ENCODE measurements at regions not wholly inside any gene's neighbourhood (a gene's known extent, or its start where the extent isn't known, plus 50 kb on each side); places are given as distances from the start of the nearest gene placed in this dataset.
"Not testable (repeated sequence)": the region's sequence is repeated elsewhere in the genome, so short reads cannot be mapped to it uniquely, and the experiment has no call there.

- H3K27me3 Mint-ChIP-seq (ENCODE audit: low read depth): peaks cover 86% of the 10 kb centered on the region
- no peaks in the 10 kb centered on the region for H3K4me1 Mint-ChIP-seq (ENCODE audit: low read depth)
- peaks cover 5% of the 10 kb centered on the region for H3K9me3 Mint-ChIP-seq
- DNase-seq: no peak
- no peak overlapping the region for H3K4me3 Mint-ChIP-seq
- peaks cover 5% of the 10 kb centered on the region for H3K36me3 Mint-ChIP-seq (ENCODE audit: low read depth)
- intact Hi-C loops (cut with micrococcal nuclease): no loop called here
- CTCF ChIA-PET: no interaction called here
- H3K27ac Mint-ChIP-seq: no peak overlapping the region
Observed at GRCh38 chr1:143652744-143653428, 318.9 kb downstream of the FAM72C start.

GRCh38 chr1:143652187-143652586 lies 319.6 kb downstream of the FAM72C start:
- H3K36me3 Mint-ChIP-seq (ENCODE audit: low read depth): peaks cover 7% of the 10 kb centered on the region
- H3K9me3 Mint-ChIP-seq: peaks cover 9% of the 10 kb centered on the region
- CTCF ChIA-PET: no interaction called here
- intact Hi-C loops (cut with micrococcal nuclease): no loop called here
- DNase-seq: no peak
- H3K27me3 Mint-ChIP-seq (ENCODE audit: low read depth): peaks cover 85% of the 10 kb centered on the region
- H3K27ac Mint-ChIP-seq: no peak overlapping the region
- no peak overlapping the region for H3K4me3 Mint-ChIP-seq
- H3K4me1 Mint-ChIP-seq (ENCODE audit: low read depth): no peaks in the 10 kb centered on the region

GRCh38 chr1:143651350-143651992 lies 320.3 kb downstream of the FAM72C start:
- Mint-ChIP-seq H3K4me1 (ENCODE audit: low read depth) (no peaks in the 10 kb centered on the region), H3K36me3 (ENCODE audit: low read depth) (peaks cover 7% of the 10 kb centered on the region), H3K27me3 (ENCODE audit: low read depth) (peaks cover 86% of the 10 kb centered on the region), H3K4me3 (no peak overlapping the region), H3K9me3 (peaks cover 11% of the 10 kb centered on the region), H3K27ac (no peak overlapping the region)
- DNase-seq: no peak
- intact Hi-C loops (cut with micrococcal nuclease): no loop called here
- CTCF ChIA-PET: no interaction called here

- intact Hi-C loops (cut with micrococcal nuclease); H3K9me3 Mint-ChIP-seq; H3K4me3 Mint-ChIP-seq; H3K27ac Mint-ChIP-seq; H3K4me1 Mint-ChIP-seq (ENCODE audit: low read depth); H3K36me3 Mint-ChIP-seq (ENCODE audit: low read depth); CTCF ChIA-PET; DNase-seq: not testable (repeated sequence)
- peaks cover 48% of the 10 kb centered on the region for H3K27me3 Mint-ChIP-seq (ENCODE audit: low read depth)
Observed at GRCh38 chr1:143644035-143644434, 327.8 kb downstream of the FAM72C start.

GRCh38 chr1:143643148-143643885 lies 328.5 kb downstream of the FAM72C start:
- Mint-ChIP-seq H3K27me3 (ENCODE audit: low read depth) (peaks cover 43% of the 10 kb centered on the region), H3K9me3 (peaks cover 6% of the 10 kb centered on the region), H3K27ac (no peak overlapping the region), H3K36me3 (ENCODE audit: low read depth) (peaks cover 1% of the 10 kb centered on the region), H3K4me1 (ENCODE audit: low read depth) (peaks cover 2% of the 10 kb centered on the region), H3K4me3 (no peak overlapping the region)
- intact Hi-C loops (cut with micrococcal nuclease): no loop called here
- no peak for DNase-seq
- CTCF ChIA-PET: no interaction called here

- Mint-ChIP-seq H3K27me3 (ENCODE audit: low read depth) (peaks cover 31% of the 10 kb centered on the region), H3K27ac (no peak overlapping the region), H3K4me3 (no peak overlapping the region), H3K36me3 (ENCODE audit: low read depth) (no peaks in the 10 kb centered on the region), H3K4me1 (ENCODE audit: low read depth) (no peaks in the 10 kb centered on the region), H3K9me3 (no peaks in the 10 kb centered on the region)
- no peak for DNase-seq
- CTCF ChIA-PET: no interaction called here
- intact Hi-C loops (cut with micrococcal nuclease): no loop called here
Observed at GRCh38 chr1:143625886-143626285, 345.9 kb downstream of the FAM72C start.

- Mint-ChIP-seq H3K27ac (no peak overlapping the region), H3K27me3 (ENCODE audit: low read depth) (peaks cover 6% of the 10 kb centered on the region), H3K4me1 (ENCODE audit: low read depth) (no peaks in the 10 kb centered on the region), H3K9me3 (no peaks in the 10 kb centered on the region), H3K36me3 (ENCODE audit: low read depth) (no peaks in the 10 kb centered on the region), H3K4me3 (no peak overlapping the region)
- CTCF ChIA-PET: no interaction called here
- DNase-seq: no peak
- intact Hi-C loops (cut with micrococcal nuclease): no loop called here
Observed at GRCh38 chr1:143619851-143620250, 351.9 kb downstream of the FAM72C start.

GRCh38 chr1:143611159-143611558 lies 360.6 kb downstream of the FAM72C start:
- intact Hi-C loops (cut with micrococcal nuclease): no loop called here
- CTCF ChIA-PET: interaction anchor here (1.2 kb wide), 1 partner anchor 11 kb away, joined by 3 read pairs; no protein-coding TSS in a partner anchor
- Mint-ChIP-seq H3K27ac (no peak overlapping the region), H3K9me3 (peaks cover 2% of the 10 kb centered on the region), H3K4me3 (no peak overlapping the region), H3K36me3 (ENCODE audit: low read depth) (no peaks in the 10 kb centered on the region), H3K27me3 (ENCODE audit: low read depth) (peaks cover 4% of the 10 kb centered on the region), H3K4me1 (ENCODE audit: low read depth) (no peaks in the 10 kb centered on the region)
- peak; percentile 20 for DNase-seq

GRCh38 chr1:143610196-143610595 lies 361.6 kb downstream of the FAM72C start:
- CTCF ChIA-PET: interaction anchor here (1.2 kb wide), 1 partner anchor 10 kb away, joined by 3 read pairs; no protein-coding TSS in a partner anchor
- Mint-ChIP-seq H3K4me1 (ENCODE audit: low read depth) (no peaks in the 10 kb centered on the region), H3K36me3 (ENCODE audit: low read depth) (no peaks in the 10 kb centered on the region), H3K9me3 (peaks cover 2% of the 10 kb centered on the region), H3K4me3 (no peak overlapping the region), H3K27me3 (ENCODE audit: low read depth) (peaks cover 4% of the 10 kb centered on the region), H3K27ac (no peak overlapping the region)
- DNase-seq: no peak
- intact Hi-C loops (cut with micrococcal nuclease): no loop called here

- Mint-ChIP-seq H3K4me1 (ENCODE audit: low read depth) (no peaks in the 10 kb centered on the region), H3K27ac (no peak overlapping the region), H3K9me3 (no peaks in the 10 kb centered on the region), H3K36me3 (ENCODE audit: low read depth) (no peaks in the 10 kb centered on the region), H3K27me3 (ENCODE audit: low read depth) (peaks cover 4% of the 10 kb centered on the region), H3K4me3 (no peak overlapping the region)
- intact Hi-C loops (cut with micrococcal nuclease): no loop called here
- CTCF ChIA-PET: no interaction called here
- no peak for DNase-seq
Observed at GRCh38 chr1:143604887-143605286, 366.9 kb downstream of the FAM72C start.

- no peak for DNase-seq
- H3K4me3 Mint-ChIP-seq: no peak overlapping the region
- H3K27ac Mint-ChIP-seq: no peak overlapping the region
- peaks cover 2% of the 10 kb centered on the region for H3K9me3 Mint-ChIP-seq
- H3K36me3 Mint-ChIP-seq (ENCODE audit: low read depth): peaks cover 2% of the 10 kb centered on the region
- no peaks in the 10 kb centered on the region for H3K4me1 Mint-ChIP-seq (ENCODE audit: low read depth)
- intact Hi-C loops (cut with micrococcal nuclease): no loop called here
- H3K27me3 Mint-ChIP-seq (ENCODE audit: low read depth): peaks cover 16% of the 10 kb centered on the region
- CTCF ChIA-PET: no interaction called here
Observed at GRCh38 chr1:143584508-143584907, 387.3 kb downstream of the FAM72C start.

- no peaks in the 10 kb centered on the region for H3K4me1 Mint-ChIP-seq (ENCODE audit: low read depth)
- H3K9me3 Mint-ChIP-seq: peaks cover 16% of the 10 kb centered on the region
- H3K4me3 Mint-ChIP-seq: no peak overlapping the region
- H3K36me3 Mint-ChIP-seq (ENCODE audit: low read depth): no peaks in the 10 kb centered on the region
- CTCF ChIA-PET: no interaction called here
- intact Hi-C loops (cut with micrococcal nuclease): no loop called here
- no peak for DNase-seq
- peaks cover 2% of the 10 kb centered on the region for H3K27me3 Mint-ChIP-seq (ENCODE audit: low read depth)
- no peak overlapping the region for H3K27ac Mint-ChIP-seq
Observed at GRCh38 chr1:143574891-143575520, 396.8 kb downstream of the FAM72C start.

All from activated naive CD4-positive, alpha-beta T cell treated with anti-CD3 and anti-CD28 coated beads for 36 hours (primary cell).